Fibroblast of pulmonary artery (primary cell): ENCODE measurements at regions not wholly inside any gene's neighbourhood (a gene's known extent, or its start where the extent isn't known, plus 50 kb on each side); places are given as distances from the start of the nearest gene placed in this dataset.
A peak's percentile ranks its signal among the peaks of the same experiment; 100 is the strongest.

Source experiments
- DNase-seq: peaks from one replicate; pipeline ENCODE4 v3.0.0-alpha.2; 2010; ENCODE audit warnings: low read depth
- H3K4me3 ChIP-seq: replicated peaks from 2 replicates; pipeline ENCODE4 v1.5.1; 2011; ENCODE audit warnings: low read depth, mild to moderate bottlenecking, control low read depth, low read length, moderate library complexity
- CTCF ChIP-seq: IDR thresholded peaks from 2 replicates; pipeline ENCODE4 v1.5.1; 2011; ENCODE audit warnings: mild to moderate bottlenecking, control low read depth, low read length, inconsistent platforms; ENCODE audit errors: missing control alignments

GRCh38 chr2:6168485-6168884 lies 476.3 kb downstream of the SOX11 start:
- no peak for DNase-seq
- TF ChIP-seq CTCF: no peak
- H3K4me3 ChIP-seq: no peak overlapping the region

- no peak for TF ChIP-seq CTCF
- H3K4me3 ChIP-seq: no peak overlapping the region
- DNase-seq: no peak
Observed at GRCh38 chr2:6171294-6171693, 479.1 kb downstream of the SOX11 start.

- no peak for TF ChIP-seq CTCF
- no peak for DNase-seq
Observed at GRCh38 chr2:6177811-6178210, 485.6 kb downstream of the SOX11 start.

GRCh38 chr2:6181525-6181924 lies 489.3 kb downstream of the SOX11 start:
- peak; percentile 35 for DNase-seq
- no peak for TF ChIP-seq CTCF
- no peak overlapping the region for H3K4me3 ChIP-seq

More at GRCh38 chr2:6177811-6178210, 485.6 kb downstream of the SOX11 start:
- no peak overlapping the region for H3K4me3 ChIP-seq

- TF ChIP-seq CTCF: no peak
- DNase-seq: no peak
- H3K4me3 ChIP-seq: no peak overlapping the region
Observed at GRCh38 chr2:6181926-6182325, 489.7 kb downstream of the SOX11 start.

- H3K4me3 ChIP-seq: no peak overlapping the region
- TF ChIP-seq CTCF: no peak
- no peak for DNase-seq
Observed at GRCh38 chr2:6183226-6183625, 491.0 kb downstream of the SOX11 start.

- peak; percentile 1 for DNase-seq
- no peak overlapping the region for H3K4me3 ChIP-seq
- no peak for TF ChIP-seq CTCF
Observed at GRCh38 chr2:6184532-6185292, 492.5 kb downstream of the SOX11 start.
